IPS DF 19.7 (cell line): ENCODE measurements at regions not wholly inside any gene's neighbourhood (a gene's known extent, or its start where the extent isn't known, plus 50 kb on each side); places are given as distances from the start of the nearest gene placed in this dataset.

Experiments
- DNase-seq: peaks from one replicate; pipeline ENCODE4 v3.0.0-alpha.2; 2013; ENCODE audit warnings: low read depth, low spot score

DNA sequence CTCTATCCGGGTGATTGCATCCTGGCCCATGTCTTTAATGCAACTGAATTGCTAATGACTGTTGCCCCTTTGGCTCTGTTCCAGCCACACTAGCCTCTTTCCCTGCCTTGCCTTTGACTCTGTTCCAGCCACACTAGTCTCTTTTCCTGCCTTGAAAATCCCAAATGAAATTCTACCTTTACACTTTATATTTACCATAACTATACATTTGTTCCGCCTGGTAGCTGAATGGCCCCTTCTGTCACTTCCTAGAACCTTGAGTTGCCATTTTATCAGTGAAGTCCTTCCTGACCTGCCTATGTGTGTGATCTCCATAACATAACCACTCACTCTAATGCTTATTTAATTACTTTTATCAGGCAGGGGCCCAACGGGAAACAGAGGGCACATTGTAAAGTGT, 1120.4 kb upstream of the WWC1 start:
- no peak for DNase-seq

- no peak for DNase-seq
Observed at GRCh38 chr5:167177736-167178135, 1113.7 kb upstream of the WWC1 start.

DNA sequence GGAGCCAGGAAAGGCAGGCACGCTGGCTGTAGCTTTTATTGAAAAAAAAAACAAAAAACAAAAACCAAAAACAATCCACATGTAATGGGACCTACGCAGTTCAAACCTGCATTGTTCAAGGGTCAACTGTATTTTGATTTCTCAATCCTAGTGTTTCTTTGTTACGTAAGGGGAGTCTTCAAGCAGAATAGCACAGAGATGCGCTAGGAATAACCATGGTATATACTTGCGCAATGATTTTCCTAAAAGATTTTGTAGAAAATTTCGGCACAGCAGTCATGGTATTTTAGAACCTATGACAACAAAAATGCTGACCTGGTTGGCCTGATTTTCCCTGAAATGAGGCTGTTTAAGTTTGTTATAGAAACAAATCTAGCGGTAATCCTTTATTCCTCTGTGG, 1110.5 kb upstream of the WWC1 start:
- no peak for DNase-seq

DNA sequence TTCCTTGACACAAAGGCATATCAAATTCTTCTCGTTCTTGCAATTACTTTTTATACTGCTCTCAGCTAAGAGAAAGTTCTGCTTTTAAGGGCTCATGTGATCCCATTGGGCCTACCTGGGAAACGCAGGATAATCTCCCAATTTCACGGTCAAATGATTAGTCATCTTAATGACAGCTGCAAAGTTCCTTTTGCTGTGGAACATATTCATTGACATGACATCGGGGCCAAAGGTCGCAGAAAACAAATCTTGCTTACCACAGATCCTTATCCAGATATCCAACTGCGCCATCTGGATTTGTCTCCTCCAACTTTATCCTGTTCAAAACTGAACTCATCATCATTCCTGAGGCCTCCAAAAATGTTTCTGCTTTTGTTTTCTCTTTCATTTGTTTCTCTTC, 1085.6 kb upstream of the WWC1 start:
- DNase-seq: no peak

GRCh38 chr5:167207081-167207480, 1084.4 kb upstream of the WWC1 start:
- no peak for DNase-seq

- DNase-seq: no peak
Observed at GRCh38 chr5:167208911-167209310, 1082.5 kb upstream of the WWC1 start.

- DNase-seq: no peak
Observed at GRCh38 chr5:167217097-167217743, 1074.2 kb upstream of the WWC1 start.

- no peak for DNase-seq
Observed at GRCh38 chr5:167219298-167219697, 1072.1 kb upstream of the WWC1 start.

GRCh38 chr5:167226386-167226785, 1065.1 kb upstream of the WWC1 start:
- no peak for DNase-seq

- no peak for DNase-seq
Observed at GRCh38 chr5:167228134-167228533, 1063.3 kb upstream of the WWC1 start.

DNA sequence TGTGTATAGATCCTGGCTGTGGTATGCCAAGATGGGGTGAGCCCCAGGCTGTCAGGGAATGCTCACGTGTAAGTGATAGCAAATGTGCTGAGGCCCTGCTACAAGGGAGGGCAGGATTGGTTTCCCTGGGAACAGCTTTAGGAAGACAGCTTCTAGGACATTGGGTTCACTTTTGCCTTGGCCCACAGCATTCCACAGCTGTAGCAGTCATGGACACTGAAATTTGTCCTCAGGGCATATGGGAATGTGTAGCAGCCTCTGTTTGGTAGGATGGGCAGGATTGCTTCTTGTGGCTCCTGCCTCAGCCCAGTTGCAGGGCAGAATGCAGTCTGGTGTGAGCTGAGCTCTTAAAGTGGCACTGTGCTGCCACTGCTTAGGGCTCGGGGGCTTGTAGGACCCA, 1061.7 kb upstream of the WWC1 start:
- DNase-seq: no peak

DNA sequence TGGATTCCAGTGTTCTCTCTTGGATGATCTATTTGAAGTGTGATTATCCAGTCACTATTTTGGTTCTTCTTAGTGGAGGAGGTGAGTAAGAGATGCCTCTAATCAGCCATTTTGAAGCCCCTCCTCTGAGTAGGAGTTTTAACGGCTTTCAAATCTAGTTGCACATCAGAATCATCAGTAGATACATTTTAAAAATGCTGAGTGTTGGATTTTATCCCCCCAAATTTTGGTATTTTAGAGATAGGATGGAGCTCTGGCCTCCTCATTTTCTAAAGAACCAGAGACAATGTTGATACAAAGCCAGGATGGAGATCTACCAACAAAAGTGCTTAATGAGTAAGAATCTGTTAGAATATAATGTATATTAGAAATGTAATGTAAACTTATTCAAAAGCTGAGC, 1061.0 kb upstream of the WWC1 start:
- no peak for DNase-seq

- no peak for DNase-seq
Observed at GRCh38 chr5:167232675-167233311, 1058.7 kb upstream of the WWC1 start.

DNA sequence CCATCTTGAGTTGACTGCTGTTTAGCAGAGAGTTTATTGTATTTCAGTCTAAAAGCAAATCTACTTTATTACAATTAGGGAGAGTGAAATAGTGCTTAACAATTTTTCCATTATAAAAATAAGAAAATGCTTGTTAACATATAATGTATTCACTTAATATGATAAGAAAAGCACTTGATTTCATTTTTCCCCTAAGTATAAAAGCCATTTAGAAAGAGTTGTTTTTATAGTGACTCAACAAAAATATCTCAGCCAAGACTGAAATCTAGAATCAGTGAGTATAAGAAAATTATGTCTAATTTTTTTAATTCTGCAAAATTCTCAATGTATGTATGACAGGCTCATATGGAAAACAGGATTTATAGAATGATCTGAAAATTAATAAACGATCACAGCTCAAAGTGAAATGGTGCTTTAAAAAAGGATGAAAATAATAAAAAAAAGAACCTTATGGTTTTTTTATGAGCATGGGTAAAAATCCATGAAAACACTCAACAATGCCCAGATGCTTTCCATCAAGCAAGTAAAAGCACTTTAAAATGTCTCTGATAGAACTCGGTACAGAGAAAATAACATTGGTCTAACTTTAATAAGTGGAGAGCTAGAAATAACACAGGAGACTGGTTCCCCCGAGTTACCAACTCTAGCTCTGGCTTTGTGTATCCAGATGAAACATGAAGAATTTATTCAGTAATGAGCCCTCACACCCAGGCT, 1057.8 kb upstream of the WWC1 start:
- DNase-seq: no peak

GRCh38 chr5:167241436-167242067, 1049.9 kb upstream of the WWC1 start:
- no peak for DNase-seq

GRCh38 chr5:167242701-167243100, 1048.7 kb upstream of the WWC1 start:
- DNase-seq: no peak

DNA sequence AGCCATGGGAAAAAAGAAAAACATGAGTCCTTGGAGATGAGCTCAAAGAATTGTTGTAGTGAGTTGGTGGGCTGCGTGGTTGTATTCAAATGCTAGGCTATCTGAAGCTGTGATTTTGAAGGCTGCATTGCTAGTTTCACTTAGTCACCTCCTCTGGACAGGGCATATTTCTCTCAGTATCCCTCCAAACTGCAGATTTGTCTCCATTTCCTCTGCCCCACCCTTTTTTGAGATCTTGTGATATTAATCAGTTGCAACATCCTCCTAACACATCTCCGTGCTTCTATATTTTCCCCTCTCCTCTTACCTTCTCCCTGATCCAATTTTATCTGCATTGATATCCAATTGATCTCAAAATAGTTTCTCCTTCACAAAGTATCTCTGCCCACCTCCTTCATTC, 1048.0 kb upstream of the WWC1 start:
- no peak for DNase-seq

DNA sequence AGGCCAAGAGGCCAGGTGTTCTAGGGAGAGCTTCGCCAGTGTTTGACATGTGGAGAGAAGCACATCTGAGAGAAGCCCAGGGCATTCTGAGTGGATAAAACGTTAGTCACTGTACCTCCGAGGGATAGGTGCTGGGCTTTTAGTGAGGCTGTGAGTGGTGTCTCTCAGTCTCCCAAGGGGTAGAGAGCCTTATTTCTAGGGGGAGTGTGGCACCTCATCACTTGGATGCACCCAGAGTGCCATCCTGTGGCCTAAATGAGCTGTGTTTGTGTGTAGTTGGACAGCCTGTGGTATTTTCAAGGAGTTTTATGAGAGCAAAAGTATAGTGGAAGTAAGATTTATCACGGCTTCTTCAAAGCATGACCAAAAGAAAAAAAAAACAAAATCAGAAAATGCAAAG, 1046.9 kb upstream of the WWC1 start:
- peak; percentile 38 for DNase-seq

GRCh38 chr5:167245868-167246267, 1045.6 kb upstream of the WWC1 start:
- DNase-seq: peak; percentile 25

DNA sequence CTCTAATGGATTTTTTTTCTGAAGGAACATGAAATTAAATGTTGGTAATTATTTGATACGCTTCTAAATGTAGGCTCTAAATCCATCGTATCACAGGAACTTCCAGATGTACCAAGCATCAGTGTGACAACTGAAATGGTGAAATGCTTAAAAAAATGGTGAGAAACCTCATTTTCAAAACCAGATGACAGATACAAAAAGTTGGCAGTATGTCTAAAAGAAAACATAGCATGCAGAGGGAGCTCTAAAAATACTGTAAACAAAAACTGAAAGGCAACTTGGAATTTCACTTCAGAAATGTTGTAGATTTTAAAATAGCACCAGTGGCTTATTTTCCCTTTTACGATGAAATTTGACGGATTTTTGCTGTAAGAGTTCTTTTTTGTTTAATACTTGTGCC, 1043.6 kb upstream of the WWC1 start:
- DNase-seq: no peak

DNA sequence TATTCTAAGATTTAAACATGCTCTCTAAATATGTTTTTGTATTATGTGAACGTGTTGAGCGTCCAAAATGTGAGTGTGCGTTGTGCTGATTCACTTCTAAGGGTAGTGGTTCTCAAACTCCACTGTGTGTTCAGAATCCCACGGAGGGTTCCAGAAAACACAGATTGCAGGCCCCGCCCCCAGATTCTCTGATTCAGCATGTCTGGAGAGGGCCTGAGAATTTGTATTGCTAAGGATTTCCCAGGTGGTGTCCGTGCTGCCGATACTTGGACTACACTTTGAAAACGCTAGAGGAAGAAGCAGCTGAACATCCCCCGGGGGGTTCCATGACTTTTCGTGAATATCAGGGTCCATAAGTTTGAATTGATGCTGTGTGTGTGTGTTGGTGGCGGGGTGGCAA, 1043.2 kb upstream of the WWC1 start:
- DNase-seq: no peak

DNA sequence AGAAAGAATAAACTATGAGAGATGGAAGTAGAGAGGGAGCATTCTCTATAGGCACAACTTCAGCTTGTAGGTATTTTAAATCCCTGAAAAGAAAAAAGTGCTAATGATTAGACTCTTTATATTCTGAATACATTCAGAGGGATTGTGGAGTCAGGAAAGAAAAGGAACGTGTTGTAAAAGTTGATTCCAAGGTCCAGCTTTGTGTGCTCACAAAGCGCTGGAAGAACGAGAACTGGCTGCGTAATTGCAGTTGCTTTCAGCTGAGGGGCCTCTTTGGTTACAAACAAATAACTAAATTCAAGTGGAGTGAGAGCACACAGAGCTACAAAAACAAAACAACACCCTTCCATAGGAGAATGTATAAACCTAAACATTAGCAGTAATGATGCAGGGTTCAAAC, 1040.4 kb upstream of the WWC1 start:
- no peak for DNase-seq

DNA sequence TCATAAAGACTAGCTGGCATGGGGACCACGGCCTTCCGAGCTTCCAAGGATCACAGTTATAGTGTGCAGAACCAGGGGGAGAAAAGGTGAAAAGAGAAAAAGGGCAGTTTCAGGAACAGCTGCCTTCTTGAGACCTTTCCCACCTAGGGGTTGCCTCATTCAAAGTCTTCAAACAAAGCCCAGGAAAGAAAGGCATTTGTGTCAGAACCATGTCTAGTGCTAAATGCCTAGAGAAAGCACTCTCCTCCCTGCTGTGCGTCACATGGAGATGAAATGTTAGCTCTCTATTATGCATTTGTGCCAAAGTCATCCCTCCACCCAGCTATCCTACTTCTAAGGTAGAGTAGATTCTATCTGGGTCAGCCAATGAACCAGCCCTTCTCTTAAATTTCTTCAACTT, 1037.3 kb upstream of the WWC1 start:
- peak; percentile 7 for DNase-seq
